ENCODE measurements at regions not wholly inside any gene's neighbourhood (a gene's known extent, or its start where the extent isn't known, plus 50 kb on each side); places are given as distances from the start of the nearest gene placed in this dataset.

GRCh38 chr6:166687879-166688205 is 60.8 kb upstream of the RPS6KA2 start:
- no peak for DNase-seq

- DNase-seq = no peak
These were observed 60.2 kb upstream of the RPS6KA2 start for GRCh38 chr6:166687070-166687878.

GRCh38 chr6:166686317-166686716 is 59.3 kb upstream of the RPS6KA2 start:
- DNase-seq = no peak

DNA sequence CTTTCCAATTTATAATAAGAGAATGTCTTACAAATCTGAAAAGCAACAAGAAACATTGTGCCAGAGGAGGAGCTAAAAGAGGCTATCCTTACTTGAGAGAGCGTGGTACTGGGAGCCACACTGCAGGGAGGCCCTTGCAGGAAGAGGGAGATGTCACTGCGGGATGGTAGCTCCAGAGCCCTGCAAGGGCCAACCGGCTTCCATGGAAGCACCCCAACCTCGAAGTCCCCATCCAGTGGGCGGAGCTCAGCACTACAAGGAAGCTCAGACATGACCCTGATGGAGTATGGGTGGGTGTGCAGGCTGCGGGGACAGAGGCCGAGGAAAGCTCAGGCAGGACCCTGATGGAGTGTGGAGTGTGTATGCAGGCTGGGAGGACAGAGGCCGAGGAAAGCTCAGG is 57.8 kb upstream of the RPS6KA2 start:
- no peak for DNase-seq

- DNase-seq = no peak
These were observed 57.1 kb upstream of the RPS6KA2 start for GRCh38 chr6:166684170-166684569.

GRCh38 chr6:166683477-166683876 is 56.4 kb upstream of the RPS6KA2 start:
- DNase-seq = no peak

GRCh38 chr6:166679566-166679965 is 52.5 kb upstream of the RPS6KA2 start:
- DNase-seq = no peak

- no peak for DNase-seq
These were observed 51.4 kb upstream of the RPS6KA2 start for GRCh38 chr6:166678426-166678825.

DNA sequence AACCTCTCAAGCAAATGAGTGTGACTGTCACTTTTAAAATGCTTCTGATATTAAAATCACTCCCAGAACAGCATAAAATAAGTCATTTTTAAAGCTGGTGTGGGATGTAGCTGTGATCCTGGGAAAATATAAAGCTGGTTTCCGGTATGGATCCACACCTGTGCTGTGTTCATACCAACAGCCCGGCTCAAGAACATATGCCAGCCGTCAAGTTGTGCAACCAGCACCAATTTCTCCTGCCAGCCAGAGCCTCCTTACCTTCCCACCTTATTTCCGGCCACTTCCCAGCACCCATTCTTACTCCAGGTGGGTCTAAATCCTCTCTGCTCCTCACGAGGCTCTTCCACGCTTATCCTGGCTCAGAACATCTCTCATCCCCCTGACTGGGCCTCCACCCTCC is 50.9 kb upstream of the RPS6KA2 start:
- no peak for DNase-seq
